GM06990 (cell line): ENCODE measurements at regions not wholly inside any gene's neighbourhood (a gene's known extent, or its start where the extent isn't known, plus 50 kb on each side); places are given as distances from the start of the nearest gene placed in this dataset.
"Not testable (repeated sequence)": the region's sequence is repeated elsewhere in the genome, so short reads cannot be mapped to it uniquely, and the experiment has no call there.

Source experiments
- DNase-seq: peaks from one replicate; pipeline ENCODE4 v3.0.0-alpha.2; 2011; ENCODE audit not compliant: insufficient read length; ENCODE audit errors: extremely low read depth
- H3K27me3 ChIP-seq: replicated peaks from 2 replicates; pipeline ENCODE4 v1.6.0; 2011; ENCODE audit warnings: low read length; ENCODE audit not compliant: control insufficient read depth, insufficient read depth
- H3K36me3 ChIP-seq: 2 replicates; pipeline ENCODE4 v1.5.1; 2011; ENCODE audit warnings: low read length; ENCODE audit not compliant: control insufficient read depth, insufficient read depth
- H3K4me3 ChIP-seq: replicated peaks from 2 replicates; pipeline ENCODE4 v1.5.1; 2011; ENCODE audit warnings: low read depth, mild to moderate bottlenecking, control low read depth, low read length
- CTCF ChIP-seq: IDR thresholded peaks from 2 replicates; pipeline ENCODE4 v1.5.1; 2011; ENCODE audit warnings: low read length, control low read depth, mild to moderate bottlenecking, inconsistent platforms; ENCODE audit not compliant: insufficient read depth, poor library complexity, severe bottlenecking

GRCh38 chr6:137387096-137387764 lies 107.0 kb downstream of the OLIG3 start:
- no peaks in the 10 kb centered on the region for H3K27me3 ChIP-seq
- no peak for TF ChIP-seq CTCF
- DNase-seq, result no peak
- no peaks in the 10 kb centered on the region for H3K36me3 ChIP-seq
- H3K4me3 ChIP-seq, result no peak overlapping the region

GRCh38 chr6:137383287-137383686 lies 110.9 kb downstream of the OLIG3 start:
- H3K4me3 ChIP-seq, H3K27me3 ChIP-seq, H3K36me3 ChIP-seq, DNase-seq: not testable (repeated sequence)

GRCh38 chr6:137378090-137378369 lies 116.2 kb downstream of the OLIG3 start:
- DNase-seq, result no peak
- Histone ChIP-seq H3K36me3 (no peaks in the 10 kb centered on the region), H3K27me3 (no peaks in the 10 kb centered on the region), H3K4me3 (no peak overlapping the region)
- no peak for TF ChIP-seq CTCF

- Histone ChIP-seq H3K4me3 (no peak overlapping the region), H3K27me3 (no peaks in the 10 kb centered on the region), H3K36me3 (no peaks in the 10 kb centered on the region)
- DNase-seq, result no peak
- TF ChIP-seq CTCF, result no peak
Observed at GRCh38 chr6:137373296-137373695, 120.9 kb downstream of the OLIG3 start.

- Histone ChIP-seq H3K27me3 (no peaks in the 10 kb centered on the region), H3K4me3 (no peak overlapping the region), H3K36me3 (no peaks in the 10 kb centered on the region)
- DNase-seq, result no peak
- no peak for TF ChIP-seq CTCF
Observed at GRCh38 chr6:137372532-137372931, 121.7 kb downstream of the OLIG3 start.

GRCh38 chr6:137371634-137372016 lies 122.6 kb downstream of the OLIG3 start:
- H3K27me3 ChIP-seq, result no peaks in the 10 kb centered on the region
- TF ChIP-seq CTCF, result no peak
- H3K36me3 ChIP-seq, result no peaks in the 10 kb centered on the region
- no peak overlapping the region for H3K4me3 ChIP-seq
- DNase-seq, result no peak
